ENCODE measurements at regions not wholly inside any gene's neighbourhood (a gene's known extent, or its start where the extent isn't known, plus 50 kb on each side); places are given as distances from the start of the nearest gene placed in this dataset.

- Mint-ChIP-seq H3K4me1 (no peaks in the 10 kb centered on the region), H3K4me3 (no peak overlapping the region), H3K36me3 (ENCODE audit: low read depth) (no peaks in the 10 kb centered on the region), H3K27me3 (no peaks in the 10 kb centered on the region), H3K27ac (no peak overlapping the region), H3K9me3 (peaks cover 5% of the 10 kb centered on the region)
- TF ChIP-seq, protein P1, sequence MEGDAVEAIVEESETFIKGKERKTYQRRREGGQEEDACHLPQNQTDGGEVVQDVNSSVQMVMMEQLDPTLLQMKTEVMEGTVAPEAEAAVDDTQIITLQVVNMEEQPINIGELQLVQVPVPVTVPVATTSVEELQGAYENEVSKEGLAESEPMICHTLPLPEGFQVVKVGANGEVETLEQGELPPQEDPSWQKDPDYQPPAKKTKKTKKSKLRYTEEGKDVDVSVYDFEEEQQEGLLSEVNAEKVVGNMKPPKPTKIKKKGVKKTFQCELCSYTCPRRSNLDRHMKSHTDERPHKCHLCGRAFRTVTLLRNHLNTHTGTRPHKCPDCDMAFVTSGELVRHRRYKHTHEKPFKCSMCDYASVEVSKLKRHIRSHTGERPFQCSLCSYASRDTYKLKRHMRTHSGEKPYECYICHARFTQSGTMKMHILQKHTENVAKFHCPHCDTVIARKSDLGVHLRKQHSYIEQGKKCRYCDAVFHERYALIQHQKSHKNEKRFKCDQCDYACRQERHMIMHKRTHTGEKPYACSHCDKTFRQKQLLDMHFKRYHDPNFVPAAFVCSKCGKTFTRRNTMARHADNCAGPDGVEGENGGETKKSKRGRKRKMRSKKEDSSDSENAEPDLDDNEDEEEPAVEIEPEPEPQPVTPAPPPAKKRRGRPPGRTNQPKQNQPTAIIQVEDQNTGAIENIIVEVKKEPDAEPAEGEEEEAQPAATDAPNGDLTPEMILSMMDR (IDR thresholded peaks at IDR 0.05): no peak
- intact Hi-C loops (cut with micrococcal nuclease): no loop called here
- POLR2A ChIA-PET: no interaction called here
- ATAC-seq (ENCODE audit: low read depth) (no peak), DNase-seq (no peak)
- CTCF ChIA-PET: no interaction called here
Observed at GRCh38 chr4:130197946-130198345, 1102.0 kb downstream of the C4orf33 start.

DNA sequence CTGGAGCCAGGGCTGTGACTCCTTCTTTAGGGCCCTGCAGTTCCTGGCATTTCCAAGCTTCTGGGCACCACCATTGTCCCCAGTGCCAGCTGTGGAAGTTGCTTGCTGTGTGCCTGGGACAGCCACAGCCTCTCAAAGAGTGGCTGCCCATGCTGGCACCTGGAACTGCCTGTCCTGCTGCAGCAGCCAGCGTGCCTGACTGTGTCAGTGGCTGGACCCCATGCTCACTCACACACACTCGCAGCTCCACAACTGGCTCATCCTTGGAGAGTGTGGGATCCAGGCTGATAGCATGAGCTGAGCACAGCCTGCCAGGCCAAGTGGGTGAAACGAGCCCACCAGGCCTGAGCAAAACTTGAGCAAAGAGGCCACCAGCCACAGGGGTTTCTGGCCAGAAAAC, 1107.6 kb downstream of the C4orf33 start:
- Mint-ChIP-seq H3K9me3 (peaks cover 5% of the 10 kb centered on the region), H3K4me1 (no peaks in the 10 kb centered on the region), H3K4me3 (no peak overlapping the region), H3K27me3 (no peaks in the 10 kb centered on the region), H3K27ac (no peak overlapping the region), H3K36me3 (ENCODE audit: low read depth) (no peaks in the 10 kb centered on the region)
- TF ChIP-seq, protein P1 (IDR thresholded peaks at IDR 0.05): no peak
- ATAC-seq (ENCODE audit: low read depth) (no peak), DNase-seq (no peak)
- ChIA-PET POLR2A (no interaction called here), CTCF (no interaction called here)
- intact Hi-C loops (cut with micrococcal nuclease): no loop called here

DNA sequence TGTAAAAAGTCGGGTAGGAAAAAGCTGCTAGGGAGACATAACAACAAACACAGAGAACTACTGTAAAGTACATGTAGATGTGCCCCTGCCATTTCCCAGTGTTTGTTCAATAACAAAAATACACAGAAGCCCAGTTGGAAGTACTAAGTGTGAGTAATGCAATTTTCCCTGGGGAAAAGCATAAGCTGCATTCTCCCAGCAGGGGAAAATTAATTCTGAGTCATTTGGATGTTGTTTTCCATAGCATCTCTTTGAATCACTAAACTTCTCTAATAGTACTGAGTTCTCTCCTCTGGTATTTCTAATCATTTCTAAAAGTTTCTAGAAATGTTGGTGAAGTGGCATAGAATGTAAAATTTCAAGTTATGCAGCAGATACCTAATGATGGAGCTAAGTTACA, 1114.9 kb downstream of the C4orf33 start:
- H3K9me3 Mint-ChIP-seq: peaks cover 5% of the 10 kb centered on the region
- DNase-seq (no peak), ATAC-seq (ENCODE audit: low read depth) (no peak)
- no peak overlapping the region for H3K4me3 Mint-ChIP-seq
- POLR2A ChIA-PET: no interaction called here
- CTCF ChIA-PET: no interaction called here
- TF ChIP-seq, protein P1 (IDR thresholded peaks at IDR 0.05): no peak
- H3K4me1 Mint-ChIP-seq: no peaks in the 10 kb centered on the region
- no peak overlapping the region for H3K27ac Mint-ChIP-seq
- H3K36me3 Mint-ChIP-seq (ENCODE audit: low read depth): no peaks in the 10 kb centered on the region
- intact Hi-C loops (cut with micrococcal nuclease): no loop called here
- no peaks in the 10 kb centered on the region for H3K27me3 Mint-ChIP-seq

- H3K36me3 Mint-ChIP-seq (ENCODE audit: low read depth): no peaks in the 10 kb centered on the region
- no peak overlapping the region for H3K4me3 Mint-ChIP-seq
- peaks cover 7% of the 10 kb centered on the region for H3K9me3 Mint-ChIP-seq
- DNase-seq: no peak
- no peak overlapping the region for H3K27ac Mint-ChIP-seq
- ChIA-PET POLR2A (no interaction called here), CTCF (no interaction called here)
- intact Hi-C loops (cut with micrococcal nuclease): no loop called here
- H3K4me1 Mint-ChIP-seq: no peaks in the 10 kb centered on the region
- no peaks in the 10 kb centered on the region for H3K27me3 Mint-ChIP-seq
- ATAC-seq (ENCODE audit: low read depth): no peak
- TF ChIP-seq, protein P1 (IDR thresholded peaks at IDR 0.05): no peak
Observed at GRCh38 chr4:130214268-130214667, 1118.3 kb downstream of the C4orf33 start.

GRCh38 chr4:130233377-130234047, 1137.6 kb downstream of the C4orf33 start:
- Mint-ChIP-seq H3K36me3 (ENCODE audit: low read depth) (no peaks in the 10 kb centered on the region), H3K9me3 (no peaks in the 10 kb centered on the region), H3K4me1 (peaks cover 5% of the 10 kb centered on the region), H3K27me3 (no peaks in the 10 kb centered on the region), H3K4me3 (no peak overlapping the region), H3K27ac (no peak overlapping the region)
- DNase-seq (no peak), ATAC-seq (ENCODE audit: low read depth) (no peak)
- TF ChIP-seq, protein P1 (IDR thresholded peaks at IDR 0.05): no peak
- ChIA-PET CTCF (no interaction called here), POLR2A (no interaction called here)
- intact Hi-C loops (cut with micrococcal nuclease): no loop called here

All from activated B cell treated with CpG ODN at 0.5 μM for 24 hours (primary cell).